Ovary (tissue), 3 donors: ENCODE measurements at regions not wholly inside any gene's neighbourhood (a gene's known extent, or its start where the extent isn't known, plus 50 kb on each side); places are given as distances from the start of the nearest gene placed in this dataset.

ENCODE experiments used
- CTCF ChIP-seq, 3 donors: fragments of 450-650 bp in 2 of 3; fragments of 200-600 bp in 1 of 3; IDR thresholded peaks; one replicate each; pipeline versions ENCODE4 v1.5.1 to v1.8.0; 2016 to 2022; ENCODE audit warnings: antibody characterized with exemption in 3 of 3, mild to moderate bottlenecking in 1 of 3
- EP300 ChIP-seq: sonication (generic); formaldehyde crosslinking; IDR thresholded peaks from one replicate; pipeline ENCODE4 v1.6.1; 2017; ENCODE audit warnings: antibody characterized with exemption
- POLR2A ChIP-seq: fragments of 450-650 bp; IDR thresholded peaks from one replicate; pipeline ENCODE4 v1.6.1; 2017; ENCODE audit warnings: antibody characterized with exemption, mild to moderate bottlenecking, moderate library complexity
- donor health status: DM: no; HTN: no; CAD: no.

GRCh38 chr3:43214616-43215015 lies 71.7 kb upstream of the SNRK start:
- TF ChIP-seq CTCF (IDR thresholded peaks at IDR 0.05) (no peak), POLR2A (no peak), EP300 (no peak)
